Fibroblast of lung (primary cell): ENCODE measurements at regions not wholly inside any gene's neighbourhood (a gene's known extent, or its start where the extent isn't known, plus 50 kb on each side); places are given as distances from the start of the nearest gene placed in this dataset.

Experiments used
- DNase-seq, 2 donors: peaks; one replicate each; pipeline versions ENCODE4 v3.0.0 to v3.0.0-alpha.2; 2010; ENCODE audit warnings: low read depth in 2 of 2
- H2AFZ ChIP-seq: 2 replicates; pipeline ENCODE4 v1.5.1; 2012; ENCODE audit warnings: low read length, control low read depth, inconsistent platforms
- H3K27ac ChIP-seq: 2 replicates; pipeline ENCODE4 v1.5.1; 2011; ENCODE audit warnings: low read length, control low read depth; ENCODE audit not compliant: insufficient read depth
- H3K27me3 ChIP-seq: 2 replicates; pipeline ENCODE4 v1.5.1; 2011; ENCODE audit warnings: mild to moderate bottlenecking, low read length; ENCODE audit not compliant: control insufficient read depth, insufficient read depth
- H3K36me3 ChIP-seq: 2 replicates; pipeline ENCODE4 v1.5.1; 2011; ENCODE audit warnings: low read length; ENCODE audit not compliant: control insufficient read depth, insufficient read depth
- H3K4me1 ChIP-seq: 2 replicates; pipeline ENCODE4 v1.5.1; 2011; ENCODE audit warnings: low read length; ENCODE audit not compliant: control insufficient read depth, insufficient read depth; ENCODE audit errors: extremely low read depth
- H3K4me2 ChIP-seq: 2 replicates; pipeline ENCODE4 v1.5.1; 2011; ENCODE audit warnings: low read length, control low read depth; ENCODE audit not compliant: insufficient read depth; ENCODE audit errors: extremely low read depth
- H3K4me3 ChIP-seq, 4 experiments: fragments of 200-600 bp in 1 of 4; sonication (generic) in 1 of 4; replicated peaks in 1 of 4; 2 replicates each; pipeline ENCODE4 v1.5.1; 2011 to 2016; ENCODE audit warnings: low read length in 4 of 4, low read depth in 3 of 4, mild to moderate bottlenecking in 3 of 4, control low read depth in 2 of 4, inconsistent platforms in 1 of 4, mixed read lengths in 1 of 4; ENCODE audit not compliant: insufficient read depth in 1 of 4; ENCODE audit errors: control extremely low read depth in 1 of 4
- H3K79me2 ChIP-seq: 2 replicates; pipeline ENCODE4 v1.5.1; 2012; ENCODE audit warnings: mild to moderate bottlenecking, low read length, inconsistent platforms; ENCODE audit not compliant: control insufficient read depth, insufficient read depth
- H3K9ac ChIP-seq: 2 replicates; pipeline ENCODE4 v1.5.1; 2011; ENCODE audit warnings: mild to moderate bottlenecking, low read length, control low read depth; ENCODE audit not compliant: insufficient read depth
- H3K9me3 ChIP-seq: 2 replicates; pipeline ENCODE4 v1.5.1; 2012; ENCODE audit warnings: low read depth, low read length; ENCODE audit not compliant: control insufficient read depth, insufficient read depth
- H4K20me1 ChIP-seq: 2 replicates; pipeline ENCODE4 v1.5.1; 2011; ENCODE audit warnings: low read length; ENCODE audit not compliant: control insufficient read depth, insufficient read depth; ENCODE audit errors: extremely low read depth
- EZH2 ChIP-seq: IDR thresholded peaks from 2 replicates; pipeline ENCODE4 v1.5.1; 2012; ENCODE audit warnings: low read length, control low read depth, mild to moderate bottlenecking; ENCODE audit errors: missing control alignments
- TF ChIP-seq, protein P1 (sequence below), 2 donors: IDR thresholded peaks in 1 of 2; conservative IDR thresholded peaks in 1 of 2; 1 replicate in 1 of 2; 2 replicates in 1 of 2; pipeline ENCODE4 v1.5.1; 2011 to 2012; ENCODE audit warnings: low read length in 2 of 2, control low read depth in 1 of 2, inconsistent platforms in 1 of 2, low read depth in 1 of 2, mild to moderate bottlenecking in 1 of 2

DNA sequence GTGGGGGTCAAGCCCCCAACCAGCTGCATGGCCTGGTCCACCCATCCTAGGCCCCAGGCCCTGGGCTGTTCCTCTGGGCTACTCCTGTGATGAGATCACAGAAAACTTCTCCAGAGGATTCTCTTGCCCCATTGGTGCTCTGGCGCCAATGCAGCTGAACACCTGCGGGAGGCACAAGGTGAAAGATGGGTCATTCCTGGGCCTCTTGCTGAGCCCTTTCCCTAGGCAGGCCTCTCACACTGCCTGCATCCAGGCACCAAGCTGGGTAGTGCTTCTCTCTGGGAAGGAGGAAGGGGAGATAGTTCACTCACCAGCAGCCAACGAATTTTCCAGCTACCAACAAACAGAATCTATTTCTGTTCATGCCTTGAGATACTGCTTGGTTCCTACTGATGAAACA, 142.1 kb downstream of the PXDC1 start:
- H3K4me2 ChIP-seq, result no peak overlapping the region
- no peak overlapping the region for H3K4me3 ChIP-seq
- H2AFZ ChIP-seq, result no peak overlapping the region
- DNase-seq, result no peak
- no peaks in the 10 kb centered on the region for H3K9me3 ChIP-seq
- TF ChIP-seq, protein P1, sequence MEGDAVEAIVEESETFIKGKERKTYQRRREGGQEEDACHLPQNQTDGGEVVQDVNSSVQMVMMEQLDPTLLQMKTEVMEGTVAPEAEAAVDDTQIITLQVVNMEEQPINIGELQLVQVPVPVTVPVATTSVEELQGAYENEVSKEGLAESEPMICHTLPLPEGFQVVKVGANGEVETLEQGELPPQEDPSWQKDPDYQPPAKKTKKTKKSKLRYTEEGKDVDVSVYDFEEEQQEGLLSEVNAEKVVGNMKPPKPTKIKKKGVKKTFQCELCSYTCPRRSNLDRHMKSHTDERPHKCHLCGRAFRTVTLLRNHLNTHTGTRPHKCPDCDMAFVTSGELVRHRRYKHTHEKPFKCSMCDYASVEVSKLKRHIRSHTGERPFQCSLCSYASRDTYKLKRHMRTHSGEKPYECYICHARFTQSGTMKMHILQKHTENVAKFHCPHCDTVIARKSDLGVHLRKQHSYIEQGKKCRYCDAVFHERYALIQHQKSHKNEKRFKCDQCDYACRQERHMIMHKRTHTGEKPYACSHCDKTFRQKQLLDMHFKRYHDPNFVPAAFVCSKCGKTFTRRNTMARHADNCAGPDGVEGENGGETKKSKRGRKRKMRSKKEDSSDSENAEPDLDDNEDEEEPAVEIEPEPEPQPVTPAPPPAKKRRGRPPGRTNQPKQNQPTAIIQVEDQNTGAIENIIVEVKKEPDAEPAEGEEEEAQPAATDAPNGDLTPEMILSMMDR (conservative IDR thresholded peaks at IDR 0.05 in 1 of 2, IDR thresholded peaks at IDR 0.05 in 1 of 2; ENCODE audit: low read depth in 1 of 2, low read length in 2 of 2), result no peak
- TF ChIP-seq EZH2, result no peak
- H3K36me3 ChIP-seq, result no peaks in the 10 kb centered on the region
- peaks cover 2% of the 10 kb centered on the region for H3K4me1 ChIP-seq
- H4K20me1 ChIP-seq, result no peaks in the 10 kb centered on the region
- peaks cover 6% of the 10 kb centered on the region for H3K27me3 ChIP-seq
- no peak overlapping the region for H3K9ac ChIP-seq
- no peak overlapping the region for H3K27ac ChIP-seq
- no peaks in the 10 kb centered on the region for H3K79me2 ChIP-seq

DNA sequence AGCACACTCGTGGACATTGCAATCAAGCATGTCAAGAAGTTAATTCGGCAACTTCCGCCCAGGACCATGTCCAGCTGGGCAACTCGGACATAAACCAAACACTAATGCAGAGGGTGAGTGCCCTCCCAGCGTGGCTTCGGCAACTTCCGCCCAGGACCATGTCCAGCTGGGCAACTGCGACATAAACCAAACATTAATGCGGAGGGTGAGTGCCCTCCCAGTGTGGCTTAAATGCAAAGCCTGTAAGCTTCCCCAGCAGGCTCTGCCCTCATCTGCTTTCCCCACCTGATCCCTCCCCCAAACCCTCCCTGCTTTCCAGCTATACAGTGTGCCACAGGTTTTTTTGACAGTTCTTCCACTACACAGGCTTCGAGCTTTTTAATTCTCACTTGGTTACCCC, 143.4 kb downstream of the PXDC1 start:
- no peak overlapping the region for H3K27ac ChIP-seq
- H2AFZ ChIP-seq, result no peak overlapping the region
- no peaks in the 10 kb centered on the region for H3K36me3 ChIP-seq

DNA sequence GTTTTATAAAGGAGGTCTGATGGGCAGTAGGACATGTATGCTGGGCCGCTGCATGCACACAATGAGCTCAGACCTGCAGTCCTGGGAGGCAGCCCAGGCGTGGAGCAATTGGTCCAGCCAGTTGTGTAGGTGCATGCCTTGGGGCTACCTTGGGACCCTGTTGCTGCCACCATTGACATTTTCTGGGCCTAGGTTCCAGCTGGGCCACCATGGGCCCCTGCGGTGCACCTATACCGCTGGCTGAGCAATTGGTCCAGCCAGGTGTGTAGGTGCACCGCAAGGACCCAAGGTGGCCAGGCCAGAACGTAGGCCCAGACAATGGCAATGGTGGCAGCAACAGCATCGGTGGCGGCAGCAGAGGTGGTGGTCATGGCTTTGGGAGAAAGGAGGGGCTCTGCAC, 143.9 kb downstream of the PXDC1 start:
- H3K9ac ChIP-seq, result no peak overlapping the region
- no peak overlapping the region for H3K27ac ChIP-seq
- H3K36me3 ChIP-seq, result no peaks in the 10 kb centered on the region
- no peak overlapping the region for H3K4me2 ChIP-seq
- no peaks in the 10 kb centered on the region for H4K20me1 ChIP-seq
- no peak for DNase-seq
- TF ChIP-seq EZH2, result no peak
- TF ChIP-seq, protein P1 (conservative IDR thresholded peaks at IDR 0.05 in 1 of 2, IDR thresholded peaks at IDR 0.05 in 1 of 2; ENCODE audit: low read depth in 1 of 2, low read length in 2 of 2), result no peak
- no peaks in the 10 kb centered on the region for H3K4me1 ChIP-seq
- H3K27me3 ChIP-seq, result peaks cover 9% of the 10 kb centered on the region
- no peak overlapping the region for H2AFZ ChIP-seq
- no peaks in the 10 kb centered on the region for H3K9me3 ChIP-seq
- H3K79me2 ChIP-seq, result no peaks in the 10 kb centered on the region
- no peak overlapping the region for H3K4me3 ChIP-seq

More for the DNA sequence above, 143.4 kb downstream of the PXDC1 start:
- TF ChIP-seq, protein P1 (conservative IDR thresholded peaks at IDR 0.05 in 1 of 2, IDR thresholded peaks at IDR 0.05 in 1 of 2; ENCODE audit: low read depth in 1 of 2, low read length in 2 of 2), result no peak
- peaks cover 2% of the 10 kb centered on the region for H3K4me1 ChIP-seq
- no peak for DNase-seq
- H3K9ac ChIP-seq, result no peak overlapping the region
- H3K27me3 ChIP-seq, result peaks cover 9% of the 10 kb centered on the region
- no peaks in the 10 kb centered on the region for H3K79me2 ChIP-seq
- no peaks in the 10 kb centered on the region for H3K9me3 ChIP-seq
- H4K20me1 ChIP-seq, result no peaks in the 10 kb centered on the region
- H3K4me3 ChIP-seq, result no peak overlapping the region
- H3K4me2 ChIP-seq, result no peak overlapping the region
